ENCODE measurements at regions not wholly inside any gene's neighbourhood (a gene's known extent, or its start where the extent isn't known, plus 50 kb on each side); places are given as distances from the start of the nearest gene placed in this dataset.
"Not testable (repeated sequence)": the region's sequence is repeated elsewhere in the genome, so short reads cannot be mapped to it uniquely, and the experiment has no call there.

- H3K9ac ChIP-seq (ENCODE audit: low read length), result no peak overlapping the region
- H3K36me3 ChIP-seq (ENCODE audit: control insufficient read depth, low read depth, low read length), result no peaks in the 10 kb centered on the region
- H3K4me1 ChIP-seq (ENCODE audit: control insufficient read depth, low read depth, low read length), result no peaks in the 10 kb centered on the region
- H3K4me3 ChIP-seq (ENCODE audit: low read length), result no peak overlapping the region
- no peak overlapping the region for H3K27ac ChIP-seq (ENCODE audit: low read length)
- H3K9me3 ChIP-seq (ENCODE audit: control insufficient read depth, low read depth, low read length), result peaks cover 4% of the 10 kb centered on the region
- no peaks in the 10 kb centered on the region for H3K27me3 ChIP-seq (ENCODE audit: control insufficient read depth, insufficient read depth, low read length)
Measured at GRCh38 chrX:46218373-46218772, 326.8 kb downstream of the ZNF674 start.

- no peak overlapping the region for H3K4me3 ChIP-seq (ENCODE audit: low read length)
- H3K4me1 ChIP-seq (ENCODE audit: control insufficient read depth, low read depth, low read length), result no peaks in the 10 kb centered on the region
- H3K27me3 ChIP-seq (ENCODE audit: control insufficient read depth, insufficient read depth, low read length), result no peaks in the 10 kb centered on the region
- no peaks in the 10 kb centered on the region for H3K36me3 ChIP-seq (ENCODE audit: control insufficient read depth, low read depth, low read length)
- no peak overlapping the region for H3K9ac ChIP-seq (ENCODE audit: low read length)
- no peak overlapping the region for H3K27ac ChIP-seq (ENCODE audit: low read length)
- H3K9me3 ChIP-seq (ENCODE audit: control insufficient read depth, low read depth, low read length), result peaks cover 4% of the 10 kb centered on the region
Measured at GRCh38 chrX:46216406-46216805, 328.8 kb downstream of the ZNF674 start.

GRCh38 chrX:46211079-46211478, 334.1 kb downstream of the ZNF674 start:
- Histone ChIP-seq H3K9ac (ENCODE audit: low read length) (no peak overlapping the region), H3K4me3 (ENCODE audit: low read length) (no peak overlapping the region), H3K27ac (ENCODE audit: low read length) (no peak overlapping the region), H3K9me3 (ENCODE audit: control insufficient read depth, low read depth, low read length) (peaks cover 18% of the 10 kb centered on the region), H3K27me3 (ENCODE audit: control insufficient read depth, insufficient read depth, low read length) (no peaks in the 10 kb centered on the region), H3K36me3 (ENCODE audit: control insufficient read depth, low read depth, low read length) (no peaks in the 10 kb centered on the region), H3K4me1 (ENCODE audit: control insufficient read depth, low read depth, low read length) (no peaks in the 10 kb centered on the region)

- H3K9ac ChIP-seq (ENCODE audit: low read length), result no peak overlapping the region
- peaks cover 18% of the 10 kb centered on the region for H3K9me3 ChIP-seq (ENCODE audit: control insufficient read depth, low read depth, low read length)
- H3K36me3 ChIP-seq (ENCODE audit: control insufficient read depth, low read depth, low read length), result no peaks in the 10 kb centered on the region
- no peaks in the 10 kb centered on the region for H3K27me3 ChIP-seq (ENCODE audit: control insufficient read depth, insufficient read depth, low read length)
- H3K4me3 ChIP-seq (ENCODE audit: low read length), result no peak overlapping the region
- no peaks in the 10 kb centered on the region for H3K4me1 ChIP-seq (ENCODE audit: control insufficient read depth, low read depth, low read length)
- H3K27ac ChIP-seq (ENCODE audit: low read length), result no peak overlapping the region
Measured at GRCh38 chrX:46209768-46210167, 335.5 kb downstream of the ZNF674 start.

- H3K27me3 ChIP-seq (ENCODE audit: control insufficient read depth, insufficient read depth, low read length), result no peaks in the 10 kb centered on the region
- peaks cover 18% of the 10 kb centered on the region for H3K9me3 ChIP-seq (ENCODE audit: control insufficient read depth, low read depth, low read length)
- H3K4me1 ChIP-seq (ENCODE audit: control insufficient read depth, low read depth, low read length), result no peaks in the 10 kb centered on the region
- no peak overlapping the region for H3K9ac ChIP-seq (ENCODE audit: low read length)
- no peak overlapping the region for H3K4me3 ChIP-seq (ENCODE audit: low read length)
- no peaks in the 10 kb centered on the region for H3K36me3 ChIP-seq (ENCODE audit: control insufficient read depth, low read depth, low read length)
- no peak overlapping the region for H3K27ac ChIP-seq (ENCODE audit: low read length)
Measured at GRCh38 chrX:46209037-46209436, 336.2 kb downstream of the ZNF674 start.

GRCh38 chrX:46208225-46208854, 336.9 kb downstream of the ZNF674 start:
- H3K27me3 ChIP-seq (ENCODE audit: control insufficient read depth, insufficient read depth, low read length), result no peaks in the 10 kb centered on the region
- peaks cover 18% of the 10 kb centered on the region for H3K9me3 ChIP-seq (ENCODE audit: control insufficient read depth, low read depth, low read length)
- no peaks in the 10 kb centered on the region for H3K36me3 ChIP-seq (ENCODE audit: control insufficient read depth, low read depth, low read length)
- no peak overlapping the region for H3K4me3 ChIP-seq (ENCODE audit: low read length)
- H3K4me1 ChIP-seq (ENCODE audit: control insufficient read depth, low read depth, low read length), result no peaks in the 10 kb centered on the region
- no peak overlapping the region for H3K9ac ChIP-seq (ENCODE audit: low read length)
- H3K27ac ChIP-seq (ENCODE audit: low read length), result no peak overlapping the region

- Histone ChIP-seq H3K36me3 (ENCODE audit: control insufficient read depth, low read depth, low read length) (no peaks in the 10 kb centered on the region), H3K27ac (ENCODE audit: low read length) (no peak overlapping the region), H3K27me3 (ENCODE audit: control insufficient read depth, insufficient read depth, low read length) (no peaks in the 10 kb centered on the region), H3K9ac (ENCODE audit: low read length) (no peak overlapping the region), H3K9me3 (ENCODE audit: control insufficient read depth, low read depth, low read length) (peaks cover 12% of the 10 kb centered on the region), H3K4me1 (ENCODE audit: control insufficient read depth, low read depth, low read length) (no peaks in the 10 kb centered on the region), H3K4me3 (ENCODE audit: low read length) (no peak overlapping the region)
Measured at GRCh38 chrX:46204721-46205422, 340.3 kb downstream of the ZNF674 start.

- Histone ChIP-seq H3K9me3 (ENCODE audit: control insufficient read depth, low read depth, low read length) (peaks cover 1% of the 10 kb centered on the region), H3K4me3 (ENCODE audit: low read length) (no peak overlapping the region), H3K27ac (ENCODE audit: low read length) (no peak overlapping the region), H3K9ac (ENCODE audit: low read length) (no peak overlapping the region), H3K4me1 (ENCODE audit: control insufficient read depth, low read depth, low read length) (no peaks in the 10 kb centered on the region), H3K36me3 (ENCODE audit: control insufficient read depth, low read depth, low read length) (no peaks in the 10 kb centered on the region), H3K27me3 (ENCODE audit: control insufficient read depth, insufficient read depth, low read length) (no peaks in the 10 kb centered on the region)
Measured at GRCh38 chrX:46202733-46203514, 342.3 kb downstream of the ZNF674 start.

- H3K4me1 ChIP-seq (ENCODE audit: control insufficient read depth, low read depth, low read length), result no peaks in the 10 kb centered on the region
- H3K9me3 ChIP-seq (ENCODE audit: control insufficient read depth, low read depth, low read length), result peaks cover 8% of the 10 kb centered on the region
- H3K9ac ChIP-seq (ENCODE audit: low read length), result no peak overlapping the region
- no peaks in the 10 kb centered on the region for H3K36me3 ChIP-seq (ENCODE audit: control insufficient read depth, low read depth, low read length)
- no peak overlapping the region for H3K27ac ChIP-seq (ENCODE audit: low read length)
- no peak overlapping the region for H3K4me3 ChIP-seq (ENCODE audit: low read length)
- H3K27me3 ChIP-seq (ENCODE audit: control insufficient read depth, insufficient read depth, low read length), result no peaks in the 10 kb centered on the region
Measured at GRCh38 chrX:46200413-46200812, 344.8 kb downstream of the ZNF674 start.

- H3K9ac ChIP-seq (ENCODE audit: low read length), result no peak overlapping the region
- H3K27me3 ChIP-seq (ENCODE audit: control insufficient read depth, insufficient read depth, low read length), result no peaks in the 10 kb centered on the region
- H3K9me3 ChIP-seq (ENCODE audit: control insufficient read depth, low read depth, low read length), result peaks cover 8% of the 10 kb centered on the region
- no peaks in the 10 kb centered on the region for H3K36me3 ChIP-seq (ENCODE audit: control insufficient read depth, low read depth, low read length)
- no peak overlapping the region for H3K4me3 ChIP-seq (ENCODE audit: low read length)
- no peak overlapping the region for H3K27ac ChIP-seq (ENCODE audit: low read length)
- no peaks in the 10 kb centered on the region for H3K4me1 ChIP-seq (ENCODE audit: control insufficient read depth, low read depth, low read length)
Measured at GRCh38 chrX:46198858-46199257, 346.4 kb downstream of the ZNF674 start.

GRCh38 chrX:46186811-46187106, 358.5 kb downstream of the ZNF674 start:
- H3K9me3 ChIP-seq (ENCODE audit: control insufficient read depth, low read depth, low read length), result peaks cover 15% of the 10 kb centered on the region
- H3K27me3 ChIP-seq (ENCODE audit: control insufficient read depth, insufficient read depth, low read length); H3K4me3 ChIP-seq (ENCODE audit: low read length); H3K4me1 ChIP-seq (ENCODE audit: control insufficient read depth, low read depth, low read length); H3K27ac ChIP-seq (ENCODE audit: low read length); H3K9ac ChIP-seq (ENCODE audit: low read length); H3K36me3 ChIP-seq (ENCODE audit: control insufficient read depth, low read depth, low read length): not testable (repeated sequence)

All from iPS-18a (cell line).